AG04450 (cell line): ENCODE measurements at regions not wholly inside any gene's neighbourhood (a gene's known extent, or its start where the extent isn't known, plus 50 kb on each side); places are given as distances from the start of the nearest gene placed in this dataset.

Experiments used
- CTCF ChIA-PET: fragments of 300-600, 350-600 bp; formaldehyde crosslinking; extraction: SDS; loops from one replicate; lab custom pipeline; 2022; ENCODE audit warnings: antibody characterized with exemption, inconsistent platforms; lab: Charles Lee
- POLR2A ChIA-PET: fragments of 350-600 bp; formaldehyde crosslinking; extraction: SDS; loops from one replicate; lab custom pipeline; 2021; ENCODE audit warnings: antibody characterized with exemption, inconsistent platforms; lab: Yijun Ruan, JAX
- DNase-seq: peaks from one replicate; pipeline ENCODE4 v3.0.0-alpha.2; 2011; ENCODE audit warnings: low read depth, low spot score
- H3K27ac ChIP-seq: one replicate; pipeline ENCODE4 v1.5.1; 2012; ENCODE audit warnings: low read depth, low read length, control low read depth
- H3K27me3 ChIP-seq: one replicate; pipeline ENCODE4 v1.6.0; 2012; ENCODE audit warnings: low read length; ENCODE audit not compliant: control insufficient read depth, insufficient read depth
- H3K4me3 ChIP-seq: 2 replicates; pipeline ENCODE4 v1.5.1; 2011; ENCODE audit warnings: mild to moderate bottlenecking, low read depth, low read length, control low read depth
- H3K9me3 ChIP-seq: 2 replicates; pipeline ENCODE4 v1.5.1; 2012; ENCODE audit warnings: low read length; ENCODE audit not compliant: control insufficient read depth, insufficient read depth
- TF ChIP-seq, protein P1 (sequence below): IDR thresholded peaks from 2 replicates; pipeline ENCODE4 v1.5.1; 2011; ENCODE audit warnings: low read depth, low read length, control low read depth, inconsistent platforms

DNA sequence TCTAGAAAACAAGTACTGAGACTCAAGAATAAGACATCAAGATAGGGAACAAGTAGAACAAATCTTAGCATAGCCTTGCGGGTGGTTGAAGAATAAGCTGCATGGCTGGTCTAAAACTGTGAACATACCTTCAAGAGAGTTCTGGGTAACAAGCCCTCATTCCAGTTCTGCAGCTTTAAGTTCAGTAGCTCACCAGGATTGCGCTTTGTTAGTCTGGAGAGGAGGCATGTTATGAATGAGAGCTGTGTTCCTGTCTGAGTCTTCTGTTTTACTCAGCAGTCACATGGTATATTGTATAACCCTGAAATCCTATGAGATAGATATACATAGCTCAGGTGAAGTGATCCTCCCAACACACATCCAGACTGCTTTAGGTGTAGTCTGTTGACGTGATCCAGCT lies 406.6 kb upstream of the IRAK1BP1 start:
- Histone ChIP-seq H3K27me3 (no peaks in the 10 kb centered on the region), H3K4me3 (no peak overlapping the region), H3K27ac (no peak overlapping the region), H3K9me3 (no peaks in the 10 kb centered on the region)
- CTCF ChIA-PET, result no interaction called here
- TF ChIP-seq, protein P1, sequence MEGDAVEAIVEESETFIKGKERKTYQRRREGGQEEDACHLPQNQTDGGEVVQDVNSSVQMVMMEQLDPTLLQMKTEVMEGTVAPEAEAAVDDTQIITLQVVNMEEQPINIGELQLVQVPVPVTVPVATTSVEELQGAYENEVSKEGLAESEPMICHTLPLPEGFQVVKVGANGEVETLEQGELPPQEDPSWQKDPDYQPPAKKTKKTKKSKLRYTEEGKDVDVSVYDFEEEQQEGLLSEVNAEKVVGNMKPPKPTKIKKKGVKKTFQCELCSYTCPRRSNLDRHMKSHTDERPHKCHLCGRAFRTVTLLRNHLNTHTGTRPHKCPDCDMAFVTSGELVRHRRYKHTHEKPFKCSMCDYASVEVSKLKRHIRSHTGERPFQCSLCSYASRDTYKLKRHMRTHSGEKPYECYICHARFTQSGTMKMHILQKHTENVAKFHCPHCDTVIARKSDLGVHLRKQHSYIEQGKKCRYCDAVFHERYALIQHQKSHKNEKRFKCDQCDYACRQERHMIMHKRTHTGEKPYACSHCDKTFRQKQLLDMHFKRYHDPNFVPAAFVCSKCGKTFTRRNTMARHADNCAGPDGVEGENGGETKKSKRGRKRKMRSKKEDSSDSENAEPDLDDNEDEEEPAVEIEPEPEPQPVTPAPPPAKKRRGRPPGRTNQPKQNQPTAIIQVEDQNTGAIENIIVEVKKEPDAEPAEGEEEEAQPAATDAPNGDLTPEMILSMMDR, result no peak
- POLR2A ChIA-PET, result interaction anchor here (0.5 kb wide), 1 partner anchor 1435 kb away, joined by 4 read pairs; no protein-coding TSS in a partner anchor
- DNase-seq, result no peak

DNA sequence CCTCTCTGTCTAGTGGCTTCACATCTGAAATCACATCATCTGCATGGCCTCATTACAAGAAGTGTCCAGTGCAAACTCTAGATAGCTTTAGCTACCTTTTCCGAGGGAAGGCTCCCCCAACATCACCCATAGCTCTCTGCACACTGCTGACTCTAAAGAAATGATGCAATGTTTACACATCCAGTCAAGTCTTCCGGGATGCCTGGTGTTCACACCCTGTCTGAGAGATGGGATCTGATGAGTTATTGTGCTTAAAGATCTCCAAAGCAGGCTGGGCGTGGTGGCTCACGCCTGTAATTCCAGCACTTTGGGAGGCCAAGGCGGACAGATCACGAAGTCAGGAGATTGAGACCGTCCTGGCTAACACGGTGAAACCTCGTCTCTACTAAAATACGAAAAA lies 404.6 kb upstream of the IRAK1BP1 start:
- Histone ChIP-seq H3K4me3 (no peak overlapping the region), H3K9me3 (peaks cover 4% of the 10 kb centered on the region; the same call in 1 of the 2 replicates), H3K27ac (no peak overlapping the region), H3K27me3 (no peaks in the 10 kb centered on the region)
- TF ChIP-seq, protein P1, result no peak
- CTCF ChIA-PET, result interaction anchor here (0.6 kb wide), 1 partner anchor 1534 kb away, joined by 3 read pairs; no protein-coding TSS in a partner anchor
- POLR2A ChIA-PET, result no interaction called here
- DNase-seq, result no peak

DNA sequence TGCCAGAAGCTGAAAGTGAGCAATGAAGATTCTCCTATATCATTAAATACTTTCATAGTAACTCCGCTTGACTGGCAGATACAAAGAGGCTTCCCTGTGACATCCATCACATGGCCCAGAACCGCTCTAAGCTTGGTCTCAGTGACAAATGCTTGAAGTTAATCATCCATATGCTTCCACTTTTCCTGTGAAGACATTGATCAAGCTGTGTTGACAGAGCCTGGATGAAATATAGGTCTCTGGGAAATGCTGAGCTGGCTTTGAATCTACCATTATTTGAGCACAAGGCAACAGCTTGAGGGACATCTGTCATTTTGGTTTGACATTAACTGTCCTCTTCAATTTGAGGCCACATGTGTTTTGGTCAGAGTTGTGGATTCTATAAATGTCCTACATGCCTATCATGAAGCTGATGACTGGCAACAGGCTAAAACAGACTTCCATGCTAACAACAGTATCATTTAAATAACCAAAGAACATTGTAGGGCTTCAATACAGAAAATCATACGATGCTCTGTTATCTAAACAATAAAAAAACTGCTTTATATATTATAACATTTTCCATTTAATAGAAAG lies 402.2 kb upstream of the IRAK1BP1 start:
- ChIA-PET POLR2A (no interaction called here), CTCF (no interaction called here)

DNA sequence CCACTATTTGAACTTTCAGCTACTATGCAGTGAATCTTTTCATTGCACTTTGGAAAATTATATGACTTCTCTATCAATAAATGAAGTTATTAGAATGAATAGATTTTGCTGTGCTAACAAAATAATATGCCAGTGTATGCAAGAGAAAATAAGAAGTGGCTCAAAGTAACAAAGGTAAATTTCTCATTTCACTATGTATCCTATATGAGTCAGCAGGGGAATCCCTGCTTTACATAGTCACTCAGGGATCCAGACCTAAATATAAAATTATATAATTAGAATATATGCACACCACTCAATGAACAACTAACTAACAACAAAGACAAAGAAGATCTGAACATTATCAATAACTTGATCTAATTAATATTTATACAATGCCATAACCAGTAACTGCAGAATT lies 390.8 kb upstream of the IRAK1BP1 start:
- H3K27ac ChIP-seq, result no peak overlapping the region
- H3K4me3 ChIP-seq, result no peak overlapping the region
- ChIA-PET CTCF (no interaction called here), POLR2A (no interaction called here)
- no peaks in the 10 kb centered on the region for H3K9me3 ChIP-seq
- H3K27me3 ChIP-seq, result no peaks in the 10 kb centered on the region
- TF ChIP-seq, protein P1, result no peak
- DNase-seq, result no peak

More for the DNA sequence above, 402.2 kb upstream of the IRAK1BP1 start:
- Histone ChIP-seq H3K9me3 (peaks cover 4% of the 10 kb centered on the region; the same call in 1 of the 2 replicates), H3K27me3 (no peaks in the 10 kb centered on the region), H3K27ac (no peak overlapping the region), H3K4me3 (no peak overlapping the region)
- TF ChIP-seq, protein P1, result no peak
- no peak for DNase-seq

DNA sequence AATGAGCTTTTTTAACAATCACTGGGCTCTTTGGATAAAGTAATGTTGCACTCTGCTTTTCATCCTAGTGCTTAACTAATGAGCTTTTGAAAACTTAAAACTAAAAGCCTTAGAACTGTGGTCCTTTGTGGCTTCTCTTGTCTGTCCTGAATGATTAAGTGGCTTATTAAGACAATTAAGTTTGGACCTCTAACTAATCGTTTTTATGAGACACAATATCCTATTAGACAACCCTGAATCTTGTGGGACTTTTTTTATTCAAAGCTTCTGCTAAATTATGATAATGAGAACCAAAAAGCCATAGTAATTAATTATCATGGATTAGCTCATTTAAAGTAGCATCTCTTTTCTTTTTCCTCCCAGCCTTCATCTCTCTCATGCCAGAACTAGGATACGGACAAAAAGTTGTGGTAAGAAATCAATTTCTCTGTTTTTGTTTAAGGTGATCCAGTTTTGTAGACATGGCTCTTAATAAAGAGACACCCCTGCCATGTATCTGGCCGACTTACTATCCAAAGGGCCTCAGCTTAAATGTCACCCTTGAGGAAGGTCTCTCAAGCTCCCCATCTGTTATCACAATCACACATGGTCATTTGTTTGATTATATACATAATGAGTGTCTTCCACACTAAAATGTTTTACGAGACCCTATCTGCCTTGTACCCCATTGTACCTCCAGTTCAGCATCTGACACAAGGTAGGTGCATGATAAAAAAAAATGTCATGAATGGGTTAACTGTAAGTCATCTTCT lies 384.4 kb upstream of the IRAK1BP1 start:
- POLR2A ChIA-PET, result no interaction called here
- CTCF ChIA-PET, result interaction anchor here (0.5 kb wide), 1 partner anchor 23 kb away, joined by 3 read pairs; no protein-coding TSS in a partner anchor

More for the DNA sequence above, 384.4 kb upstream of the IRAK1BP1 start:
- Histone ChIP-seq H3K27me3 (no peaks in the 10 kb centered on the region), H3K4me3 (no peak overlapping the region), H3K27ac (no peak overlapping the region), H3K9me3 (no peaks in the 10 kb centered on the region)
- TF ChIP-seq, protein P1, result no peak
- DNase-seq, result no peak
